SKM-1 (cell line): ENCODE measurements at regions not wholly inside any gene's neighbourhood (a gene's known extent, or its start where the extent isn't known, plus 50 kb on each side); places are given as distances from the start of the nearest gene placed in this dataset.
"Not testable (repeated sequence)": the region's sequence is repeated elsewhere in the genome, so short reads cannot be mapped to it uniquely, and the experiment has no call there.

Experiments
- DNase-seq: peaks from one replicate; lab custom pipeline; 2025; ENCODE audit not compliant: unreplicated experiment; lab: John Stamatoyannopoulos, UW

DNA sequence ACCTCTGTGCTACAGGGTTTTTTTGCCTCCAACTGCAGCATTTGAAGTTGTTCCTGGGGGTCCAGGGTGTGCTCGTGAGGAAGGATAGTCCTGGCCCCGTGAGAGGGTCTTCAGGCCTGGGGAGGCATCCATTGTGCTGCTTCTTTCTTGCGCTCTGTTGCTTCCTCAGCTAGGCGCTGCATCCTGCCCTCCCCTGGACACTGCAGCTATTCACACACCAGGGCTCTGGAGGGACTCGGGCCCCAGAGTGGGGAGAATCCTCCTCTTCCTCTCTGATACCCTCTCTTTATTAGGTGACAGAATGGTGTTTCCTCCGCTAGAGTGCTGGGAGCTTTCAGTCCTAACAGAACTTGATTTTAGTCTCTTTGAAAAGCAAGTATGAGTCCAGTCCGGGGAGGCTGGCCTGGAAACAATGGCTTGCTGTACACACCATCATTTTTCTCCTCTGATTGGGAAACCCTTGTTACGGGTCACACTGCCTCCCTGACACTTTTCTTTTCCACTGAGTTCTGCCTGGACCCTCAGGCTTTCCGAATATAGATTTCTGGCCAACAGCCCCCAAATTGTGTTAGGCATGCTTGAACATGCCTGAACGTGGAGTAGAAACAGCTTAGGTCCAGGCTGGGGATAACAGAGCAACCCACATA lies 81.4 kb upstream of the ELAC2 start:
- DNase-seq, result no peak

DNA sequence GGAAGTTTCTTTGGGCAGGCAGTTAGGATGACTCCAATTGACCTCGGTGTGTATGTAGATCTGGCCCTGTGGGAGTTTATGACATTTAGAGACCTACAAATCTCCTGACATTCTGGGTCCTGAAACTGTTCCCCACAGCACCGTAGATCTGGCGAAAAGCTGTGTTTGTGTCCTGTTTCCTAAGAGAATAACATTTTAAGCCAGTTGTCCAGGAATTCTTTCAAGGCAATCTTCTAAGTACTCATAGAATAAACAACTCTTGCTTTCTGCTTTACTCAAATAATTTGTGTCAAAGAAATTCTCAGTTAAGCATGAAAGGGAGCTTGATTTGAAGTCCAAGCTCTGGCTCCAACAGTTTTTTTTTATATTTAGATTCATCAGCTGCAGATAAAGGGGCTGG lies 78.5 kb upstream of the ELAC2 start:
- DNase-seq, result no peak

DNA sequence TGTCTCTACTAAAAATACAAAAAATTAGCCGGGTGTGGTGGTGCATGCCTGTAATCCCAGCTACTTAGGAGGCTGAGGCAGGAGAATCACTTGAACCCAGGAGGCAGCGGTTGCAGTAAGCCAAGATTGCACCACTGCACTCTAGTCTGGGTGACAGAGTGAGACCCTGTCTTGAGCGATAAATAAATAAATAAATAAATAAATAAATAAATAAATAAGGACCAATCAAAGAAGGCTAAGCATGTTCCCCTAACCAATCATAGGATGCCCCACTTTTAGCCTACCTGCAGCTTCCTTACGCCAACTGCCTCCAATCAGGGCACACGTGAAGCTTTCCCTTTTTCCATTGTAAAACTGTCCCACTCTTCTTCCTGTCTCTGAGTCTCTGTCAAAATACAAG lies 74.2 kb upstream of the ELAC2 start:
- DNase-seq, result not testable (repeated sequence)

DNA sequence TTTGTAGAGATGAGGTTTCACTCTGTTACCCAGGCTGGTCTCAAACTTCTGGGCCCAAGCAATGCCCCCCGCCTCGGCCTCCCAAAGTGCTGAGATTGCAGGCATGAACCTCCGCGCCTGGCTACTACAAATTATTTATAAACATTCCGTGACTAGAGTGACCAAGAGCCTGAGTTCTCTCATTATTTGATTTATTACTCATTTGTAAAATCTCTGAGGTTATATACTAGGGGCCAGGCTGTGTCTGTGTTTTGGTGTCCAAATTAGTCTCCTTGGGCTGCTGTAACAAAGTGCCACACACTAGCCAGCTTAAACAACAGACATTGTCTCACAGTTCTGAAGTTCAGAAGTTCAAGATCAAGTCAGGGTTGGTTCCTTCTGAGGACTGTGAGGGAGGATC lies 70.8 kb upstream of the ELAC2 start:
- no peak for DNase-seq

DNA sequence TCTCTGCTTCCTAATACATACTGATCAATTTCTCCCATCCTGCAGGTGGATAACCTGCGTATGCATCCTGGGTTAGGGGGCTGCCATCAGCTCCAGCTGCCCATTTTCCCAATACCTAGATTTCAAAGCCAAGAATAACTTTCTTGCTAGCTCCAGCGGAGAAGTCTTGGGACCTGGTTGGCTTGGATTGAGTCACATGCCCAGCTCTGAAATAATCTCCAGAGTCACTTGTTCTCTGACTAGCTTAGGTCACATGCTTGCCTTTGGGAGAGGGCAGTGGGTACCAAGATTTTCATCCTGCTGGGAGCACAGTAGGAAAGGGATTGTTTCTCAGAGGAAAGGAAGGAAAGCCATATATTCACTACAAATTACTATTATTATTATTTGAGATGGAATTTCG lies 70.0 kb upstream of the ELAC2 start:
- DNase-seq, result no peak

DNA sequence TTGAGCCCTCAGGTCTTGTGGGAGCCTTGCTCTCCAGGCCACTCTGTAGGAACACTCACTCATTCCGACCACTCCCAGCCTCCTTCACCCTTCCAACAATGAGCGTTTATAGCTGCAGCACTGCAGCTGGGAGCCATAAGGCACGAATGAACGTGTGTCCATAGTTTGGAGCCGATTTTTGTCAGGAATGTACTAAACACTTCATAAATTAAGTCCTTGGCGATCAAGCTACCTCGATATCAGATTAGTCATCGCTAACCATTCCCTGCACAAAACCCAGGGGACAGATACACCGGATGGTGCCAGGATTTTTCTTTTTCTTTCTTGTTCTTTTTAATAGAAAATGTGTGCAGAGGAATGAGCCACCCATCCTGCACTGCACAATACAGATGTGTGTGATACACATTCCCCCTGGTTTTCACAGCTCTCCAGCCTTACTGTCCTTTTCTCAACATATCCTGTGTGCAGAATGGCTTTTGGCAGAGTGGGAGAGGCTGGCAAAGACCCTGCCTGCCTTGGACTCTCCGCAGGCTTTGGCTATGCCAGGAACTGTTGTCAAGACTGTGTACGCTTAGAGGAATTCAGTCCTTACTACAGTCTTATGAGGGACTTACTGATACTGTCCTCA lies 68.4 kb upstream of the ELAC2 start:
- no peak for DNase-seq

DNA sequence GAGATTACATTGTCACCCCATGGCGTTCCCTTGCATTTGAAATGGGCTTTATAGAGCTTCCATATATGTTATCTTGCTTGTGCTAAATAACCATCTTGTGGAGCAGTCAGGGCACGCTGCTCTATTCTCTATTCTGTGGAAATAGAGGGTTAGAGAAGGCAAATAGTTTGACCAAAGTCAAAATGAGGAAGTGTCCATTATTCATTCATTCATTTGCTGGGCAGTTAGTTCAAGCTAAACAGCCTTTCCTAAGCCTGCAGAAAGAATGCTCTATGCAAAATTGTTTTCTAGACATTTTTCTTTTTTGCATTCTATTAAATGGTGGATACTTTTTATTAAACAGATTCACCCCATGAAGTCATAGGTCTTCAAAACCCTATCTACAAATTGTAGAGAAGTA lies 67.8 kb upstream of the ELAC2 start:
- no peak for DNase-seq

DNA sequence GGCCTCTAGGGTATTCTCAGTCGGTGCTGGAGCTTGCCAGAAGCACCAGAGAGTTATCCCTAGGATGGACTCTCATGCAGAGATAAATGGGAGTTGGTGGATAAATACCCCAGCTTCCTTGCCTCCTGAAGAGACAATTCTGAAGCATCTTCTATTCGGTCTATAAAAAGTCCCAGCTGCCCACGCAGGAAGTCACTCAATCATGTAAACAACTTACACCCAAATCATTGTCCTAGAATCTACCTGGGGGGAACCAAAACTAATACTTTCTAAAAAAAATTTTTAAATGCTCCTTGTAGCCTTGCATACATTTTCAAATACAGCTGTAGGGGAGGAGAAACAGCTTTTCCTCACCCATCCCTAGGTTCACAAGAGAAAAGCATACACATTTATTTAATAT lies 66.6 kb upstream of the ELAC2 start:
- no peak for DNase-seq

DNA sequence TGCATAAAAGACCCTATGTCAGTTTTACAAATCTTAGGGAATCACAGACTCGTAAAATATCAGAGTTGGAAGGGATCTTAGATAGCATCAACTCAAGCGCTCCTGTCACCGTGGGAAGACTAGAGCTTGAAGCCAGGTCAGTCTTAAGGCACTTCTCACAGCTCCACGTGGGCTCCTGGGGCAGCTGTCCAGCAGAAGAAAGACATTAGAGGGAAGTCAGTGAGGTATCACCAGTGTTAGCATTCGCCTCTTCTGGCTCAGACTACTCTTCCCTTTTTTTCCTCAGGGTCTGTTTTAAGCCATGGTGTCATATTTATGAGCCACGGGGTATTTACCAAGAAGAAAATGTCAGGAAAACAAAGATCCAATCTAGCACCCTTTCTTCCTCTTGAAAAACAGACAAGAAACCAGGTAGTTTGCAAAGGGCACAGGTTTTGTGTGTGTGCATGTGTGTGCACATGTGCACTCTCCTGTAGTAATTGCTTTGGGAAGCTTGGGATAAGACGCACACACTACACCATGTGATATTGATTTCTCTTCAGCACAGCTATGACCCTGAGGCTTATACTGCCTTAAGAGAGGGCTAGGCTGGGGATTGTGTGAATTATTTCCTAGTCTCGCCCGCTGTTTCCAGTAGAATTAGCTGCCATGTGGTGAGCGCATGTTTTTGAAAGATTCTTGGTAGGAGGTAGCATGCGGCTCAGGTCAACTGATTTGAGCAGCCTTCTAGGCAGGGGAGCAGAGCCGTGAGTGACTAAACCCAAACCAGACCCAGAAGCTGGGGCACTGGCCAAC lies 61.0 kb upstream of the ELAC2 start:
- no peak for DNase-seq

DNA sequence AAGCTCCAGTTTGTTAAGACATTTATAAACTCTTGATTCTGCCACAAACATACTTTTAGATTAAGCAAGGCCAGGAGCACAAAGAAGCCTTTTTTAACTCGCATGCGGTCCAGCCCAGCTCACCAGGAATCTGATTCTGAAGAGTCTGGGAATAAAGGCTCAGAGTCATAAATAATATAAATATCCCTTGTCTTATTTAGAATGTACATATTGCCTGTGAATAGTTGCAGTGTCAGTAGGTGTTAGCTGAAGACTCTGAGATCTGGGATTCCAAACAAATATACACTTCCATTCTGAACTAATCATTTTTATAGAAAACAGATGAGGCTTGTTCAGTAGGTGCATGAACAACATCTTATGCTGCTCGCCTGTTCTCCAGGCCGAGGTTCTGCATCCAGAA lies 59.1 kb upstream of the ELAC2 start:
- no peak for DNase-seq

DNA sequence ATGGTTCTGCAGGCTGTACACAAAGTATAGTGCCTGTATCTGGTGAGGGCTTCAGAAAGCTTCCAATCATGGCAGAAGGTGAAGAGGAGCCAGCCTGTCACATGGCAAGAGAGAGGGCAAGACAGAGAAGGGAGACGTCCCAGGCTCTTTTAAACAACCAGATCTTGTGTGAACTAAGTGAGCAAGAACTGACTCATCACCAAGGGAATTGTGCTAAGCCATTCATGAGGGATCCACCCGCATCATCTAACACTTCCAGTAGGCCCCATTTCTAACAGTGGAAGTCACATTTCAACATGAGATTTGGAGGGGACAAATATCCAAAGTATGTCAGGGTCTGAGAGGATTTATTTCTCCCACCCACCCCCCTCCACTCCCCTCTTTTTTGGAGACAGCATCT lies 56.2 kb upstream of the ELAC2 start:
- DNase-seq, result no peak

DNA sequence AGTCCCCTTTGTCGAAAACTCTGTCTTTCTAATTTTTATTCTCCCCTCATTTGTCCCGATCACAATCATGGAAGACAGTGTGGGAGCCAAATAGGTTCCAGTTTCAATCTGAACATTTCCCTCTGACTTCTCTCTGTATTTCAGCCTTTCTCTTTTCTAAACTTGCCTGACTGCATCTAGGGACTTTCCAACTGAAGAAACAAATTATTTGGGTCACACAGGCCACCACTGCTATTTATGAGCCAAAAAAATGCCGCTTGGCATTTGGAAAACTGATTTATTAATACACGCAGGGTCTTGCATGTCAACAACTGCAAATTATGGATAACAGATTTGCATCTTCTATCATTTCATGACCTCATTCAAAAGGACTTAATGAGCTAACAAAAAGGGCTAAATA lies 55.2 kb upstream of the ELAC2 start:
- DNase-seq, result no peak

DNA sequence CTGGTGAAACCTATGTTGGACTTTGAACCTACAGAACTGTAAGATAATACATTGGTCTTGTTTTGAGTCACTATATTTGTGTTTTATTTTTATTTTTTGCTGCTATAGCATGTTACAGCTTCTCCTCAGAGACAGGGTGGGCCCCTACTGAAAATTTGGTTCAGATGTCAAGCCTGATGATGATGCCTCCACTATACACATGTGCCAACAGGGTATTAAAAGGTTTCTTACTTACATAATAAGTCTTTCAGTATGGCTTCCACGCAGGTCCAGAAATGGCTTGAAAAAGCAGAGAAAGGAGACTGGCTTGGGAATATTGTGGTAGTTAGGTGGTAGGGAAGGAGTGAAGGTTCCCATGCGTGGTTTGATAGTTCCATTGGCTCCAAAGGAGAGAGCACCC lies 52.9 kb upstream of the ELAC2 start:
- DNase-seq, result no peak

DNA sequence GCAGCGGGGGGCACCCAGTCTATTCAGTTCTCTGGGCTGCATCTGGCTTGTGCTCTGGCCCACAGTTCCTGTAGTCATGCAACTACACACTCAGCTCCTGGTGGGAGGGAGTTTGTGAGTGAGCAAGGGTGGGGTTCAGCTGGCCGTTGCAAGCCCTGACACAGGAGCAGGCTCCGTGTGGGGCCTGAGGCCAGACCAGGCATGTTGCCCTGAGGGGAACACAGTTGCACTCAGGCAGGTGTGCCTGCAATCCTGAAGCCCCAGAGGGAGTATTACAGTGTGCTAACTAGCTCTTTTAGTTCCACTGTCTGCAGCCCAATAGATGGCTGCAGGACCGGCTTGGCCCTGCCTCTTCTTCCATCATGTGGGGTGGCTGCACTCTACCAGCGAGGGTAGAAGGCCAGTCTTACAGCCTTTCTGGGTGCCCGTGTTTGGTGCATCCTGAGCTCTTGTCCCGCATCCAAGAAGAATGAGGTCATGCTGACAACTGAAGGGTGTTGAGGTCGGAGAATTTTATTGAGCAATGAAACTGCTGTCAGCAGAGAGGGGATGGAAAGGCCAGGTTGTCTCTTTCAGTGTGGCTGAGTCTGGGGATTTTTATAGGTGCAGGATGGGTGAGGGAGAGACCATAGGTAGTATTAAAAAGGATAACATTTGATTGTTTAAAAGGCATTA lies 49.9 kb upstream of the ELAC2 start:
- no peak for DNase-seq
